ENCODE measurements at regions not wholly inside any gene's neighbourhood (a gene's known extent, or its start where the extent isn't known, plus 50 kb on each side); places are given as distances from the start of the nearest gene placed in this dataset.

DNA sequence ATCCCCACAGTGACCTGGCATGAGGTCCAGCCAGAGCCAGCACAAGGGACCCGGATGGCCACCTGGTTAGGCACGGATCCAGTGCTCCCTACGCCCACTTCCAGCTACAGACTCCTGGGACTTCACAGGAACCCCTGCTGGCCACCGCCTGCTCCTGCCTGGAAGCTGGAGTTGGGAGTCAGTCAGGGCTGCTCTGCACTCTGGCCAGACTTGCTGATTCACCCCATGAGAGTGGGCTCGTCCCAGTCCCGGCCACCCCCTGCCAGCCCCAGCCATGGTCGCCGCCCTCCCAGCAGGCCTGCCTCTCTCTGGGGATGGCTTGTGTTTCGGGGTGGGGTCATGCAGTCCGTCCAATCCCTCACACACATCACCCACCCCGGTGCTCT, 125.8 kb downstream of the DLL1 start:
- H4K20me1 ChIP-seq (replicated peaks; ENCODE audit: control insufficient read depth, extremely low read depth, insufficient read depth, low read length): no peaks in the 10 kb centered on the region
- dilution Hi-C loops (cut with MboI; ENCODE audit: extremely low pct_ligation_motif_present, low sequenced_read_pairs): no loop called here

More for the DNA sequence above, 125.8 kb downstream of the DLL1 start:
- intact Hi-C loops (cut with micrococcal nuclease): no loop called here
- H3K36me3 ChIP-seq (ENCODE audit: control insufficient read depth in 2 of 2, extremely low read depth in 1 of 2, insufficient read depth in 2 of 2, low read length in 2 of 2): no peaks in the 10 kb centered on the region
- no peak overlapping the region for H3K4me2 ChIP-seq (ENCODE audit: insufficient read depth, low read length)
- TF ChIP-seq, protein P1, sequence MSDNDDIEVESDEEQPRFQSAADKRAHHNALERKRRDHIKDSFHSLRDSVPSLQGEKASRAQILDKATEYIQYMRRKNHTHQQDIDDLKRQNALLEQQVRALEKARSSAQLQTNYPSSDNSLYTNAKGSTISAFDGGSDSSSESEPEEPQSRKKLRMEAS (IDR thresholded peaks at IDR 0.05; ENCODE audit: insufficient read depth, insufficient read length): no peak
- TF ChIP-seq MYC (IDR thresholded peaks at IDR 0.05; ENCODE audit: low read depth, low read length) (no peak), JUN (IDR thresholded peaks at IDR 0.05; ENCODE audit: borderline replicate concordance, insufficient read depth, insufficient read length, low read depth) (no peak), POLR2AphosphoS5 (IDR thresholded peaks at IDR 0.05; ENCODE audit: insufficient read depth, low read depth, low read length) (no peak), FOS (IDR thresholded peaks at IDR 0.05; ENCODE audit: borderline replicate concordance, insufficient read depth, low read length) (no peak), POLR2A (IDR thresholded peaks at IDR 0.05; ENCODE audit: low read depth, low read length) (no peak), GATA2 (IDR thresholded peaks at IDR 0.05; ENCODE audit: insufficient read depth, insufficient read length, low read depth, low read length) (no peak), EZH2 (IDR thresholded peaks at IDR 0.05; ENCODE audit: borderline replicate concordance, low read depth, low read length, severe bottlenecking) (no peak)
- TF ChIP-seq, protein P2, sequence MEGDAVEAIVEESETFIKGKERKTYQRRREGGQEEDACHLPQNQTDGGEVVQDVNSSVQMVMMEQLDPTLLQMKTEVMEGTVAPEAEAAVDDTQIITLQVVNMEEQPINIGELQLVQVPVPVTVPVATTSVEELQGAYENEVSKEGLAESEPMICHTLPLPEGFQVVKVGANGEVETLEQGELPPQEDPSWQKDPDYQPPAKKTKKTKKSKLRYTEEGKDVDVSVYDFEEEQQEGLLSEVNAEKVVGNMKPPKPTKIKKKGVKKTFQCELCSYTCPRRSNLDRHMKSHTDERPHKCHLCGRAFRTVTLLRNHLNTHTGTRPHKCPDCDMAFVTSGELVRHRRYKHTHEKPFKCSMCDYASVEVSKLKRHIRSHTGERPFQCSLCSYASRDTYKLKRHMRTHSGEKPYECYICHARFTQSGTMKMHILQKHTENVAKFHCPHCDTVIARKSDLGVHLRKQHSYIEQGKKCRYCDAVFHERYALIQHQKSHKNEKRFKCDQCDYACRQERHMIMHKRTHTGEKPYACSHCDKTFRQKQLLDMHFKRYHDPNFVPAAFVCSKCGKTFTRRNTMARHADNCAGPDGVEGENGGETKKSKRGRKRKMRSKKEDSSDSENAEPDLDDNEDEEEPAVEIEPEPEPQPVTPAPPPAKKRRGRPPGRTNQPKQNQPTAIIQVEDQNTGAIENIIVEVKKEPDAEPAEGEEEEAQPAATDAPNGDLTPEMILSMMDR (IDR thresholded peaks at IDR 0.05; ENCODE audit: extremely low read depth in 1 of 2, insufficient read depth in 1 of 2, low read depth in 1 of 2, low read length in 2 of 2): no peak
- DNase-seq (ENCODE audit: low read depth, low spot score): no peak
- no peaks in the 10 kb centered on the region for H3K9me3 ChIP-seq (replicated peaks; ENCODE audit: control insufficient read depth, insufficient read depth, low read length)
- no peaks in the 10 kb centered on the region for H3K27me3 ChIP-seq (ENCODE audit: control insufficient read depth in 2 of 2, insufficient read depth in 2 of 2, low read length in 2 of 2)
- H3K79me2 ChIP-seq (ENCODE audit: control insufficient read depth, insufficient read depth, low read length): no peaks in the 10 kb centered on the region
- POLR2A ChIA-PET: no interaction called here
- no TSS peak for BruUV-seq (replicated peaks)
- no peaks in the 10 kb centered on the region for H3K9me1 ChIP-seq (replicated peaks; ENCODE audit: control insufficient read depth, extremely low read depth, insufficient read depth, low read length)
- H3K4me3 ChIP-seq (replicated peaks in 1 of 3; ENCODE audit: insufficient read depth in 1 of 3, low read depth in 1 of 3, low read length in 3 of 3): no peak overlapping the region
- no peak overlapping the region for H3K27ac ChIP-seq (ENCODE audit: insufficient read depth, low read depth, low read length)
- CTCF ChIA-PET: no interaction called here
- H3K4me1 ChIP-seq (ENCODE audit: control insufficient read depth, extremely low read depth, insufficient read depth, low read length): no peaks in the 10 kb centered on the region
- no peak overlapping the region for H2AFZ ChIP-seq (ENCODE audit: low read depth, low read length)
- no peak for FAIRE-seq
- H3K9ac ChIP-seq (replicated peaks; ENCODE audit: extremely low read depth, insufficient read depth, low read length): no peak overlapping the region
